H7 (cell line): ENCODE measurements at regions not wholly inside any gene's neighbourhood (a gene's known extent, or its start where the extent isn't known, plus 50 kb on each side); places are given as distances from the start of the nearest gene placed in this dataset.
A peak's percentile ranks its signal among the peaks of the same experiment; 100 is the strongest.

Experiments
- DNase-seq: peaks from one replicate; pipeline ENCODE4 v3.0.0; 2012
- H3K27me3 ChIP-seq: 2 replicates; pipeline ENCODE4 v1.6.0; 2011; ENCODE audit warnings: mild to moderate bottlenecking, low read length; ENCODE audit not compliant: control insufficient read depth, insufficient read depth
- H3K36me3 ChIP-seq: replicated peaks from 2 replicates; pipeline ENCODE4 v1.5.1; 2011; ENCODE audit warnings: low read length; ENCODE audit not compliant: control insufficient read depth, insufficient read depth
- H3K4me3 ChIP-seq: 2 replicates; pipeline ENCODE4 v1.5.1; 2011; ENCODE audit warnings: low read depth, mild to moderate bottlenecking, control low read depth, low read length, moderate library complexity; ENCODE audit not compliant: insufficient read depth

DNA sequence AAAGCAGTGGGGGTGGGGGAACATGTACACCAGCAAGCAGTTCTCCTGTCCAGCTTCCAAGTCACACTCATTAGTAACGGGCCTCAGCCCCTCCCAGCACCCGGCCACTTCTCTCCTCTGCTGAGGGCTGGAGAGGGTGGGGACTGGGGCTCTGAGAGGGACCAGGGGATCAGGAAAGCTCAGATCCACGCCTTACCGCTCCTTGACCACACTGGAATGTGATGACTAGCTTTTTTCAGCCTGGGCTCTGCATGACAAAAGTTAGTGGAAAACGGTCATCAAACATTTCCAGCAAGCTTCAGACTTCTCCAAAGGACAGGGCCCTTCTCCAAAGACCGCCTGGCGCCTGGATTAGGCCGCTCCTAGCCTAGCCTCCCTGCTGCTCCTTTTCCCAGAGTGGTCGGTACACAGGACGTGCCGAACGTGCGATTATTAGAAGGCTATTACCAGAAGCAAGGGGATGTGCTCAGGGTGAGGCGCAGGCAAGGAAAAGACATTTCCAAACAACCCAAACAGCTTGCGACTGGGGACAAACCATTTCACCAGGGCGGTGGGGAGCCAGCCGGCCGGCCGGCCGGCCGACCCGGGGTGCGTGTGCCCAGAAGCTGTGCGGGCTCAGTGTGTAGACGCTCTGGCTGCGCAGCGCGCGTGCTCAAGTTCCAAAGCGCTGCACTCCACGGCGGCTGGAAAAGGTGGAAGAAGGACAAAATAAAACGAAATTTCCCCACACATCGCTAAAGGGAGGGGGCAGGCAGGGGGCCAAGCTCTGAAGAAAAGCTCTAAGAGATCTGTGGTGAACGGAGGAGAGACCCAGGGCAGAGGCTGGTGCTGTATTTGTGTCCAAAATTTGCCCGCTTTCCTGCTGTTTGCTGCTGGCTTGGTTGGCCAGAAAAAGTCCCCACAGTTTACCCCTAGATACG, 51.0 kb upstream of the SSR3 start:
- Histone ChIP-seq H3K4me3 (peak overlapping the region; percentile 39), H3K27me3 (no peaks in the 10 kb centered on the region), H3K36me3 (no peaks in the 10 kb centered on the region)
- peak; percentile 63 for DNase-seq

DNA sequence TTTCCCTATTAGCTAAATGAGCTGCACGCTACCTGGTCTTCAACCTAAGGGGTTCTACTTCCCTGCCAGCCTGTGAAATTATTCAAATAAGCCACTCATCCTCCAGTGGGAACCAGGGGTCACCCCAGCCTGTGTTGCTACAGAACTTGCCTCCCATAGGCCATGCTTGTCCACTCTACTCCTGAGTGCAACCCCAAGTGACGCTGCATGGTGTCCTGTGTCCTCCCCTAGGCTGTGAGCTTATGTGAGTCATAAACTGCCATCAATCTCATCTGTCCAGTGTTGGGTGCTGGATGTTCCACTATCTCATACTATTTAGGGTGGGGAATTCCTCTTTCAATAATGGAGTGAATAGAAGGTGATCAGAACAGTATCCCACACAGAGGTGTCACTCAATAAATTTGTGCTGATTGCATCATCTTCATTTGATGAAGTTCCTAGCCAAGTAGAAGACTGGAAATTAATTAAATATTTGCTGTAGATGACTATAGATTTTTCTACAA, 49.8 kb upstream of the SSR3 start:
- H3K4me3 ChIP-seq = no peak overlapping the region
- no peak for DNase-seq
- H3K36me3 ChIP-seq = no peaks in the 10 kb centered on the region
- H3K27me3 ChIP-seq = no peaks in the 10 kb centered on the region
